Limb (tissue), 2 donors: ENCODE measurements at regions not wholly inside any gene's neighbourhood (a gene's known extent, or its start where the extent isn't known, plus 50 kb on each side); places are given as distances from the start of the nearest gene placed in this dataset.

Source experiments
- DNase-seq, 2 donors: peaks; one replicate each; pipeline ENCODE4 v3.0.0-alpha.2; 2016; ENCODE audit errors: extremely low spot score in 2 of 2

GRCh38 chr6:47117314-47117713, 75.2 kb upstream of the ADGRF1 start:
- no peak for DNase-seq

GRCh38 chr6:47116606-47117005, 74.5 kb upstream of the ADGRF1 start:
- DNase-seq, result no peak

GRCh38 chr6:47116086-47116485, 74.0 kb upstream of the ADGRF1 start:
- no peak for DNase-seq

DNA sequence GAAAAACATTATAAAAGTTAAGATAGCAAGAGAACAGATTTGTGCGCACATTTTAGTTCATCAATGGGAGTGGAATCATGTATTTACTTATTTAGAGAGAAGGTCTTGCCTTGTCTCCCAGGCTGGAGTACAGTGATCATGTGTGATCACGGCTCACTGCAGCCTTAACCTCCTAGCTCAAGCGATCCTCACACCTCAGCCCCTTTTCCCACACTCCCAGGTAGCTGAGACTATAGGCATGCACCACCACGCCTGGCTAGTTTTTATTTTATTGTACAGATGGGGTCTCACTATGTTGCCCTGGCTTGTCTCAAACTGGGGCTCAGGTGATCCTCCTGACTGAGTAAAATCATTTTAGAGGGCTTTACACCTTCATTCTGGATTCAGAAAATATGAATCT, 72.3 kb upstream of the ADGRF1 start:
- no peak for DNase-seq

GRCh38 chr6:47112317-47112716, 70.2 kb upstream of the ADGRF1 start:
- no peak for DNase-seq

DNA sequence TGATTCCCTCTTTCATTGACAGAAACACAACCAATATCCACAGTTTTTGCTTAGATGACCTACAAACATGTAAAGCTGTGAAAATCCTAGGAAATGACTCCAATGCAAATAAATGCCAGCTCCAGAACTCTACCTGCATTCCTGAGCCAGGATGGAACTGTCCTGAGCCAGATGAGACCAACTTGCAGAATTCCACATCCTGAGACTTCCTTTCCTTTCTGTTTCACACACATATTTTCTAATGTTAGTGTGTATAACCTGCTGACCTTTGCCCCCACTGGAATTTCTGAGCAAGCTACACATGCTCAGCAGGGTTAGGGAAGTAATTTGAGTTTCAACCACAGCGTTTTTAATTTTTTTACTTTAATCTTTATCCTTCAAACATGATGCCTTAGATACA, 69.6 kb upstream of the ADGRF1 start:
- DNase-seq, result no peak

DNA sequence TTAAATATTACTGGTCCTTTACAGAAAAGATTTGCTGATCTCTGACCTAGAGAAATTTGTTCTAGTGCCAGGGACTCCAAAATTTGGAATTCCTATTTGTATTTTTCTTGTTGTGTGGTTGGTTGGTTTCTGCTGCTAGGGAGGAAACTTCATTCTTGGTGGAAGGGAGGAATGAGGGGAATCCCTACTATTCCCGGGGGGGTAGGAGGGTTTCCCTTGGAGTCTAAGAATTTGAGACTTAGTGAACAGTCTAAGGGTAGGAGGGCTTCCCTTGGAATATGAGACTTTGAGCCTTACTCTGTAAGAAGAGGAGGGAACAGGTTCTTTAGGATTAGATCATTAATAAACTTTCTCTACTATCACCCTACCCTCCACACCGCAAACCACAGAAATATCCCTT, 67.1 kb upstream of the ADGRF1 start:
- DNase-seq, result no peak

GRCh38 chr6:47106721-47107197, 64.6 kb upstream of the ADGRF1 start:
- no peak for DNase-seq

GRCh38 chr6:47106216-47106615, 64.1 kb upstream of the ADGRF1 start:
- DNase-seq, result no peak

- no peak for DNase-seq
Measured at GRCh38 chr6:47105469-47106178, 63.5 kb upstream of the ADGRF1 start.

DNA sequence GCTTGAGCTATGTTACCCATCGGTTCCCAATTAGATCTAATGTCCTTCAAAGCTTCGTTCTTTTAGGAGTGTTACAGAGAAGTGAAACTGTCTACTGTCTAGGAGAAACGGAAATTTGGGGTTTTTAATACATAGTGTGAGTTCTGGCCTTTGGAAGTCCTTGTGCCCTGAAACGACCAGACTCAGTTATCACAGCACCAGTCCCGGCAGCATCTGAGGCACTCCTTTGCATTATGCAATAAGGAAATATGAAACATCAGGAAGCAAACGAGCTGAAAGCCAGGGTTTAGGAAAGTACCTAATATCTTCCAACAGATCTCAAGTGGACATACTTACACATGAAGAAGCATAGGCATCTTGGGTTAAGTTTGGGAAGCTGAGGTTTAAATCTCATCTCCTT, 61.8 kb upstream of the ADGRF1 start:
- DNase-seq, result no peak

- DNase-seq, result no peak
Measured at GRCh38 chr6:47102331-47102730, 60.2 kb upstream of the ADGRF1 start.

DNA sequence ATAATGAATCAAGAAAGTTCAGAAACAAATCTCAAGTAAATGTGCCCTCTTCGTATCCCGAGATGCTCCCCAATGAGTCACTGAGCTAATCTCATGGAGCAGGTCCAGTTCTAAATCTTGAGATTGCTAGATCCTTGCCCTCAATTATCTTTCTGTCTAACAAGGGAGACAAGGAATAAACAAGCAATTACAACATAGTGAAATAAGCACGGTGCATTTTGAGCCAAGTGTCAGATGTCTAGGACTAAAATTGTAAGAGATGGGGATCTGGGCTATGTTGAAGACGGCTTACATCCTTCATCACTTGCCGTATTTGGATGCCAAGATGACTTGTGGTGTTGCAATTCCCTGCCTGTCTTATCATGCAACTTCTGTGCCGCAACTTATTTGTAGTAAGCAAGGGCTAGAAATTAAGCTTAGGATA, 56.5 kb upstream of the ADGRF1 start:
- DNase-seq, result no peak

- DNase-seq, result peak; percentile 61 to 75
Measured at GRCh38 chr6:47097092-47097945, 55.2 kb upstream of the ADGRF1 start.

DNA sequence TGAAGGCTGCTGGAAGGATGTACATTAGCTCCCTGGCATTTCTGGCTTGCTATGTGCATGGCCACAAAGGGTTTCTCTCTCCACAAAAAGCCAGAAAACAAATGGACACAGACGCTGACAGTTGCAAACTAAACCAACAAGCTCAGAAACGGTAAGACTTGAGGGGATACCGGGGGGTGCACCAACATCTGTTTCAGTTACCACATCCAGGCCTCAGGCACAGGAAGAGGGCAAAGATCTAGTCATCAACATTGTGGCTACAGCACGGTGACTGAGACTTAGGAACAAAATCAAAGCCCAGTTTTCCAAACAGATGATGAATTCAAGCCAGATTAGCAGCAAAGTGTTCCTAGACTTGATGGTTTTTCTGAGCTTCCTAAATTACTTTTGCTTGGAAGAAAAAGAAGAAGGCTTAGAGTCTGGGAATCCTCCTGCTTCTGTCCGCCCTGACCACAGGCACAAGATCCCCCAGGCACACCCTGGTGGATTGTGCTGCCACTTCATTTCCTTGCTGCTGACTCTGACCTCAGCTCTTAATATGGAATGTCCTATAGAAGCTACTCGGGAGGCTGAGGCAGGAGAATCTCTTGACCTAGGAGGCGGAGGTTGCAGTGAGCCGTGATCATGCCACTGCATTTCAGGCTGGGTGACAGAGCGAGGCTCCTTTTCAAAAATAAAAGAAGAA, 54.2 kb upstream of the ADGRF1 start:
- no peak for DNase-seq

GRCh38 chr6:47094241-47094925, 52.3 kb upstream of the ADGRF1 start:
- no peak for DNase-seq

- DNase-seq, result no peak
Measured at GRCh38 chr6:47093169-47093568, 51.0 kb upstream of the ADGRF1 start.

DNA sequence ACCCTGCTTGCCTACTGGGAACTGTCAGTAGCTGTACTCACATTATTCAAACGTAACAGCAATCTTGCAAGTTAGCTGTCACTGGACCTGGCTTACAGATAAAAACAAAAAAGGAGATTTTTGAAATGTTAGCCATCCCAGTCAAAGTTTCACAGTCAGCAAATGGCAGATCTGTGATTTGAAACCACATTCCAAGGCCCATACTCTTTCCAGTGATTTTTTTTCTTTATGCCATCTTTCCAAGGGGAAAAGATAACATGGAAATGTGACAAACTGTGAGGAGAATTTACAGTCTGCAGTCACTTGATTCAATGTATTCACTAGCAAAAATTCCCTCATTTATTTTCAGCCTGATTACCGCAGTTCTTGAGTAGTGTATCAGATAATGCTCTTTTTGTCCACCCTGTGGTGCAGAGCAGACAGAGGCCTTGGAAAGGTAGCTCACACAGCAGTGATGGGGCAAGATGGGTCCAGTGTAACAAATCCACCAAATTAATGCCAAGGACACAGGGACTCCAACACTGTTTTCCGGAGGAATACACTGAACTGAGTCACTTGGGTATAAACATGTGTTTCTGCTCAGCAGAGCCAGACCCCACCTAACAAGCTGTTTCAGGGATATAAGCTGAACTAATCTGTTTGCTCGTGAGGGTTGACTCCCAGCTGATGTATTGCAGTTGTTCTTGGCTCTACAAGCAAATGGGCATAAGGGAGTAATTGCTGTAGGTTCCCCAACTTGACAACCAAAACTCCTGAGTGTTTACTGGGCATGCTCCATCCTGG, 49.9 kb upstream of the ADGRF1 start:
- peak in 1 of 2 donors; percentile 33 for DNase-seq
